HEK293 (cell line): ENCODE measurements at regions not wholly inside any gene's neighbourhood (a gene's known extent, or its start where the extent isn't known, plus 50 kb on each side); places are given as distances from the start of the nearest gene placed in this dataset.

Experiments used
- CTCF ChIA-PET: fragments of 350-600 bp; formaldehyde crosslinking; extraction: SDS; loops from one replicate; lab custom pipeline; 2021; ENCODE audit warnings: antibody characterized with exemption; lab: Yijun Ruan, JAX
- POLR2A ChIA-PET: fragments of 300-600 bp; formaldehyde crosslinking; extraction: SDS; loops from one replicate; lab custom pipeline; 2020; ENCODE audit warnings: antibody characterized with exemption, inconsistent platforms; lab: Yijun Ruan, JAX
- H3K27ac ChIP-seq: fragments of 200-500 bp; sonication (Bioruptor generic); 2 replicates; pipeline ENCODE4 v1.5.1; 2014; ENCODE audit warnings: low read depth, low read length, control low read depth, inconsistent platforms; ENCODE audit errors: extremely low read depth
- H3K36me3 ChIP-seq, 2 experiments: fragments of 200-500 bp in 1 of 2; sonication (Bioruptor generic) in 1 of 2; 1 replicate in 1 of 2; 2 replicates in 1 of 2; pipeline ENCODE4 v1.5.1; 2014 to 2017; ENCODE audit warnings: inconsistent platforms in 2 of 2, low read length in 2 of 2; ENCODE audit not compliant: control insufficient read depth in 2 of 2, insufficient read depth in 1 of 2
- H3K4me1 ChIP-seq: fragments of 200-500 bp; sonication (Bioruptor generic); 2 replicates; pipeline ENCODE4 v1.5.1; 2014; ENCODE audit warnings: mild to moderate bottlenecking, low read length, inconsistent platforms; ENCODE audit not compliant: control insufficient read depth, insufficient read depth
- H3K4me3 ChIP-seq: 2 replicates; pipeline ENCODE4 v1.5.1; 2011; ENCODE audit warnings: low read depth, mild to moderate bottlenecking, control low read depth, low read length, moderate library complexity
- H3K9me3 ChIP-seq: fragments of 200-500 bp; sonication (Bioruptor generic); 2 replicates; pipeline ENCODE4 v1.5.1; 2014; ENCODE audit warnings: low read depth, low read length, inconsistent platforms; ENCODE audit not compliant: control insufficient read depth, insufficient read depth
- HOXC10 ChIP-seq: sonication (generic); formaldehyde crosslinking; IDR thresholded peaks from 2 replicates; pipeline ENCODE4 v1.8.1; 2023; ENCODE audit warnings: mild to moderate bottlenecking, missing genetic modification reagents
- KLF10 ChIP-seq: fragments of 450-650 bp; IDR thresholded peaks from 2 replicates; pipeline ENCODE4 v1.5.1; 2018; ENCODE audit warnings: missing biosample characterization, mild to moderate bottlenecking, missing genetic modification characterization
- SCRT1 ChIP-seq: fragments of 450-650 bp; formaldehyde crosslinking; IDR thresholded peaks from 2 replicates; pipeline ENCODE4 v1.5.1; 2016; ENCODE audit warnings: missing biosample characterization, missing genetic modification characterization, borderline replicate concordance
- ZBTB21 ChIP-seq: fragments of 450-650 bp; formaldehyde crosslinking; IDR thresholded peaks from 2 replicates; pipeline ENCODE4 v1.5.1; 2017; ENCODE audit warnings: missing biosample characterization, missing genetic modification characterization
- ZNF10 ChIP-seq: fragments of 450-650 bp; formaldehyde crosslinking; IDR thresholded peaks from 2 replicates; pipeline ENCODE4 v1.5.1; 2017; ENCODE audit warnings: missing biosample characterization, missing genetic modification characterization
- ZNF138 ChIP-seq: fragments of 450-650 bp; formaldehyde crosslinking; IDR thresholded peaks from 2 replicates; pipeline ENCODE4 v1.5.1; 2016; ENCODE audit warnings: missing biosample characterization, missing genetic modification characterization, borderline replicate concordance
- ZNF146 ChIP-seq: fragments of 450-650 bp; formaldehyde crosslinking; IDR thresholded peaks from 2 replicates; pipeline ENCODE4 v1.5.1; 2016; ENCODE audit warnings: missing biosample characterization, missing genetic modification characterization
- ZNF157 ChIP-seq: fragments of 450-650 bp; formaldehyde crosslinking; IDR thresholded peaks from 2 replicates; pipeline ENCODE4 v1.5.1; 2016; ENCODE audit warnings: missing biosample characterization, missing genetic modification characterization
- ZNF223 ChIP-seq: fragments of 450-650 bp; formaldehyde crosslinking; IDR thresholded peaks from 2 replicates; pipeline ENCODE4 v1.5.1; 2016; ENCODE audit warnings: missing biosample characterization, missing genetic modification characterization
- ZNF23 ChIP-seq: fragments of 450-650 bp; formaldehyde crosslinking; IDR thresholded peaks from 2 replicates; pipeline ENCODE4 v1.5.1; 2016; ENCODE audit warnings: missing biosample characterization, missing genetic modification characterization, borderline replicate concordance
- ZNF266 ChIP-seq: fragments of 450-650 bp; formaldehyde crosslinking; IDR thresholded peaks from 2 replicates; pipeline ENCODE4 v1.5.1; 2016; ENCODE audit warnings: missing biosample characterization, missing genetic modification characterization, low read depth
- ZNF335 ChIP-seq: fragments of 450-650 bp; formaldehyde crosslinking; conservative IDR thresholded peaks from 2 replicates; pipeline ENCODE4 v1.5.1; 2016; ENCODE audit warnings: missing biosample characterization, missing genetic modification characterization
- ZNF354C ChIP-seq: fragments of 450-650 bp; formaldehyde crosslinking; IDR thresholded peaks from 2 replicates; pipeline ENCODE4 v1.5.1; 2016; ENCODE audit warnings: missing biosample characterization, missing genetic modification characterization, low read depth, borderline replicate concordance
- ZNF394 ChIP-seq: fragments of 450-650 bp; formaldehyde crosslinking; IDR thresholded peaks from 2 replicates; pipeline ENCODE4 v1.5.1; 2016; ENCODE audit warnings: missing biosample characterization, missing genetic modification characterization, mild to moderate bottlenecking, moderate library complexity, borderline replicate concordance
- ZNF433 ChIP-seq: fragments of 450-650 bp; formaldehyde crosslinking; IDR thresholded peaks from 2 replicates; pipeline ENCODE4 v1.5.1; 2016; ENCODE audit warnings: missing biosample characterization, missing genetic modification characterization, low read depth
- ZNF514 ChIP-seq: fragments of 450-650 bp; formaldehyde crosslinking; IDR thresholded peaks from 2 replicates; pipeline ENCODE4 v1.5.1; 2016; ENCODE audit warnings: missing biosample characterization, missing genetic modification characterization
- ZNF529 ChIP-seq: fragments of 450-650 bp; formaldehyde crosslinking; IDR thresholded peaks from 2 replicates; pipeline ENCODE4 v1.5.1; 2017; ENCODE audit warnings: missing genetic modification characterization, missing biosample characterization; ENCODE audit not compliant: insufficient replicate concordance
- ZNF670 ChIP-seq: fragments of 450-650 bp; formaldehyde crosslinking; IDR thresholded peaks from 2 replicates; pipeline ENCODE4 v1.5.1; 2016; ENCODE audit warnings: missing biosample characterization, missing genetic modification characterization, low read depth
- ZXDB ChIP-seq: fragments of 450-650 bp; formaldehyde crosslinking; IDR thresholded peaks from 2 replicates; pipeline ENCODE4 v1.5.1; 2016; ENCODE audit warnings: missing biosample characterization, missing genetic modification characterization
- TF ChIP-seq, protein P1 (sequence below): fragments of 450-650 bp; formaldehyde crosslinking; IDR thresholded peaks from 2 replicates; pipeline ENCODE4 v1.5.1; 2016; ENCODE audit warnings: missing biosample characterization, missing genetic modification characterization, borderline replicate concordance
- TF ChIP-seq, protein P2 (sequence below): fragments of 450-650 bp; formaldehyde crosslinking; IDR thresholded peaks from 2 replicates; pipeline ENCODE4 v1.5.1; 2016; ENCODE audit warnings: missing biosample characterization, missing genetic modification characterization
- TF ChIP-seq, protein P3 (sequence below): sonication (generic); formaldehyde crosslinking; IDR thresholded peaks from 2 replicates; pipeline ENCODE4 v1.8.1; 2022; ENCODE audit warnings: mild to moderate bottlenecking, moderate library complexity, missing genetic modification reagents

DNA sequence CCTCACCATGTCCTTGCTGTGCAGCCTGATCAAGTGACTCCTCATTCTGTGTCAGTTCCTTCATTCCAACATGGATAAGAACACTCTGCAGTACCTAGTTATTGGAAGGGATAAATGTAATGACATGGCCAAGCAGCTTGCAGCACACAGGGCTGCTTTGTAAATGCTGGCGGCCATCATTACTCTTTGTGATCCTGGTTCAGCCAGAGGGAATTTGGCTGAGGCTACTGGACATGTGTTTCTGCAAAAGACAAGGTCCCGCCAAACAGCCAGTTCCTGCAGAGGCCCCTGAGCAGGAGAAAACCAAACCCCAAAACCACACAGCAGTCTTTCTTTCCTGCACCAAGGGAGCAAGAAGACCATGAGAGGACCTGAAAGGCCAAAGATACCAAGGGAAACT, 495.8 kb downstream of the AJAP1 start (continued):
- TF ChIP-seq, protein P1, sequence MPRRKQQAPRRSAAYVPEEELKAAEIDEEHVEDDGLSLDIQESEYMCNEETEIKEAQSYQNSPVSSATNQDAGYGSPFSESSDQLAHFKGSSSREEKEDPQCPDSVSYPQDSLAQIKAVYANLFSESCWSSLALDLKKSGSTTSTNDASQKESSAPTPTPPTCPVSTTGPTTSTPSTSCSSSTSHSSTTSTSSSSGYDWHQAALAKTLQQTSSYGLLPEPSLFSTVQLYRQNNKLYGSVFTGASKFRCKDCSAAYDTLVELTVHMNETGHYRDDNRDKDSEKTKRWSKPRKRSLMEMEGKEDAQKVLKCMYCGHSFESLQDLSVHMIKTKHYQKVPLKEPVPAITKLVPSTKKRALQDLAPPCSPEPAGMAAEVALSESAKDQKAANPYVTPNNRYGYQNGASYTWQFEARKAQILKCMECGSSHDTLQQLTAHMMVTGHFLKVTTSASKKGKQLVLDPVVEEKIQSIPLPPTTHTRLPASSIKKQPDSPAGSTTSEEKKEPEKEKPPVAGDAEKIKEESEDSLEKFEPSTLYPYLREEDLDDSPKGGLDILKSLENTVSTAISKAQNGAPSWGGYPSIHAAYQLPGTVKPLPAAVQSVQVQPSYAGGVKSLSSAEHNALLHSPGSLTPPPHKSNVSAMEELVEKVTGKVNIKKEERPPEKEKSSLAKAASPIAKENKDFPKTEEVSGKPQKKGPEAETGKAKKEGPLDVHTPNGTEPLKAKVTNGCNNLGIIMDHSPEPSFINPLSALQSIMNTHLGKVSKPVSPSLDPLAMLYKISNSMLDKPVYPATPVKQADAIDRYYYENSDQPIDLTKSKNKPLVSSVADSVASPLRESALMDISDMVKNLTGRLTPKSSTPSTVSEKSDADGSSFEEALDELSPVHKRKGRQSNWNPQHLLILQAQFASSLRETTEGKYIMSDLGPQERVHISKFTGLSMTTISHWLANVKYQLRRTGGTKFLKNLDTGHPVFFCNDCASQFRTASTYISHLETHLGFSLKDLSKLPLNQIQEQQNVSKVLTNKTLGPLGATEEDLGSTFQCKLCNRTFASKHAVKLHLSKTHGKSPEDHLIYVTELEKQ (tag by site-specific recombination), result no peak
- TF ChIP-seq, protein P2, sequence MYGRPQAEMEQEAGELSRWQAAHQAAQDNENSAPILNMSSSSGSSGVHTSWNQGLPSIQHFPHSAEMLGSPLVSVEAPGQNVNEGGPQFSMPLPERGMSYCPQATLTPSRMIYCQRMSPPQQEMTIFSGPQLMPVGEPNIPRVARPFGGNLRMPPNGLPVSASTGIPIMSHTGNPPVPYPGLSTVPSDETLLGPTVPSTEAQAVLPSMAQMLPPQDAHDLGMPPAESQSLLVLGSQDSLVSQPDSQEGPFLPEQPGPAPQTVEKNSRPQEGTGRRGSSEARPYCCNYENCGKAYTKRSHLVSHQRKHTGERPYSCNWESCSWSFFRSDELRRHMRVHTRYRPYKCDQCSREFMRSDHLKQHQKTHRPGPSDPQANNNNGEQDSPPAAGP (tag by site-specific recombination), result no peak
- TF ChIP-seq ZNF433 (no peak), ZNF529 (tag by site-specific recombination) (no peak), ZNF23 (tag by site-specific recombination) (no peak)

DNA sequence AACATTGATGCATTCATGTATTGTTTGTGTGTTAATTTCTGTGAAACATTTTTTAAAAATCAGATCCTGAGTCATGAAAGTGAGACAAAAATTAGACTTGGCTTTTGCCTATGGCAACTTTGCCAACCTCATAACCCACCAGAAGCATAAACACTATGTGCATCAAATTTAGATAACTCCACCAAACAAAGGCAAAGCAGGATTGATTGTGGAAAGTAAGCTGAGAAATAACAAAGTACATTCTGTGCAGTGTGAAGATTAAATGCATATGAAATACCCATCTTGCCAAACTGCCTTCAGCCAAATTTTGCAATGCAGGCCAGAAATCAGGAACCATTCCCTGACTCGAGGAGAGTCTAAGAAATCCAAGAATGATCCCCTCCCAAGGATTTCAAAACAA, 493.4 kb downstream of the AJAP1 start:
- Histone ChIP-seq H3K27ac (no peak overlapping the region), H3K9me3 (no peaks in the 10 kb centered on the region), H3K36me3 (no peaks in the 10 kb centered on the region), H3K4me3 (no peak overlapping the region), H3K4me1 (no peaks in the 10 kb centered on the region)
- ChIA-PET CTCF (no interaction called here), POLR2A (no interaction called here)
- TF ChIP-seq ZNF433, result no peak
- TF ChIP-seq ZNF138 (tag by site-specific recombination), result no peak
- no peak for TF ChIP-seq ZNF146 (tag by site-specific recombination)
- no peak for TF ChIP-seq HOXC10 (CRISPR knock-in tag)
- TF ChIP-seq ZNF335, result no peak
- TF ChIP-seq ZNF514 (tag by site-specific recombination), result no peak
- no peak for TF ChIP-seq ZNF670
- no peak for TF ChIP-seq ZNF157 (tag by site-specific recombination)

DNA sequence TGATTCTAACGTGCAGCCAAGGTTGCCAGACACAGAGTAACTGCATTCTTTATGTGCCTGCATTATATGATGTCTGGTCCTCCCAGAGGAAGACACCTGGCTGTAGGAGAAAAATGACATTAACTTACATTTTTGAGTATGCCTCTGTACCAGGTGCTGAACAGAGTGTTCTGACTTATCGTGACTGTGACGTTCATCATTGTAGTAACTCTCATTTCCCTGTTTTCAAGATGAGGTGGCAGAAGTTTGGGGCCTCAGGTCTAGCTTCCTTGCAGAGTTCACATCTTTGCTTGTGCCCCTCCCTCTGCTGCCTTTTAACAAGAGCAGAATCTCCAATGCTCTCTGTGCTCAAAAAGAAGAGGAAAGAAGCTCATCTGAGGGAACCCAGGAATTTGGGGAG, 488.0 kb downstream of the AJAP1 start:
- CTCF ChIA-PET, result no interaction called here
- POLR2A ChIA-PET, result no interaction called here
- no peak overlapping the region for H3K4me3 ChIP-seq

More for the DNA sequence above, 488.0 kb downstream of the AJAP1 start:
- H3K27ac ChIP-seq, result no peak overlapping the region
- no peak for TF ChIP-seq SCRT1 (tag by site-specific recombination)
- no peak for TF ChIP-seq ZNF10 (tag by site-specific recombination)
- no peak for TF ChIP-seq ZNF394 (tag by site-specific recombination)
- no peak for TF ChIP-seq ZNF433
- TF ChIP-seq ZNF223 (tag by site-specific recombination), result no peak
- TF ChIP-seq KLF10 (tag by site-specific recombination), result no peak
- no peak for TF ChIP-seq ZNF354C (tag by site-specific recombination)
- no peak for TF ChIP-seq ZBTB21 (tag by site-specific recombination)
- no peak for TF ChIP-seq ZXDB (tag by site-specific recombination)
- TF ChIP-seq, protein P3, sequence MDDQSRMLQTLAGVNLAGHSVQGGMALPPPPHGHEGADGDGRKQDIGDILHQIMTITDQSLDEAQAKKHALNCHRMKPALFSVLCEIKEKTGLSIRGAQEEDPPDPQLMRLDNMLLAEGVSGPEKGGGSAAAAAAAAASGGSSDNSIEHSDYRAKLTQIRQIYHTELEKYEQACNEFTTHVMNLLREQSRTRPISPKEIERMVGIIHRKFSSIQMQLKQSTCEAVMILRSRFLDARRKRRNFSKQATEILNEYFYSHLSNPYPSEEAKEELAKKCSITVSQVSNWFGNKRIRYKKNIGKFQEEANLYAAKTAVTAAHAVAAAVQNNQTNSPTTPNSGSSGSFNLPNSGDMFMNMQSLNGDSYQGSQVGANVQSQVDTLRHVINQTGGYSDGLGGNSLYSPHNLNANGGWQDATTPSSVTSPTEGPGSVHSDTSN, result no peak
- TF ChIP-seq ZNF266 (tag by site-specific recombination), result no peak
- H3K9me3 ChIP-seq, result no peaks in the 10 kb centered on the region
- H3K36me3 ChIP-seq, result no peaks in the 10 kb centered on the region
- H3K4me1 ChIP-seq, result no peaks in the 10 kb centered on the region
